Stromal cell of bone marrow (primary cell): ENCODE measurements at regions not wholly inside any gene's neighbourhood (a gene's known extent, or its start where the extent isn't known, plus 50 kb on each side); places are given as distances from the start of the nearest gene placed in this dataset.

ENCODE experiments used
- DNase-seq: peaks from one replicate; pipeline ENCODE4 v3.0.0-alpha.2; 2012; ENCODE audit warnings: low read depth

GRCh38 chr15:47326410-47327333 lies 390.6 kb upstream of the SEMA6D start:
- no peak for DNase-seq

- DNase-seq: peak; percentile 17
Observed at GRCh38 chr15:47331829-47332393, 385.4 kb upstream of the SEMA6D start.

GRCh38 chr15:47332481-47332880 lies 384.8 kb upstream of the SEMA6D start:
- no peak for DNase-seq

GRCh38 chr15:47333734-47334133 lies 383.6 kb upstream of the SEMA6D start:
- DNase-seq: no peak

GRCh38 chr15:47334805-47335535 lies 382.3 kb upstream of the SEMA6D start:
- no peak for DNase-seq

- DNase-seq: no peak
Observed at GRCh38 chr15:47337106-47337505, 380.2 kb upstream of the SEMA6D start.

GRCh38 chr15:47337836-47338235 lies 379.5 kb upstream of the SEMA6D start:
- no peak for DNase-seq

- no peak for DNase-seq
Observed at GRCh38 chr15:47338771-47339170, 378.5 kb upstream of the SEMA6D start.

GRCh38 chr15:47339800-47340570 lies 377.3 kb upstream of the SEMA6D start:
- DNase-seq: no peak

GRCh38 chr15:47340571-47340920 lies 376.8 kb upstream of the SEMA6D start:
- DNase-seq: no peak

GRCh38 chr15:47349179-47349578 lies 368.1 kb upstream of the SEMA6D start:
- no peak for DNase-seq

- no peak for DNase-seq
Observed at GRCh38 chr15:47351501-47351900, 365.8 kb upstream of the SEMA6D start.

GRCh38 chr15:47352217-47352616 lies 365.1 kb upstream of the SEMA6D start:
- no peak for DNase-seq

- DNase-seq: no peak
Observed at GRCh38 chr15:47355759-47356158, 361.5 kb upstream of the SEMA6D start.

- DNase-seq: no peak
Observed at GRCh38 chr15:47356297-47356696, 361.0 kb upstream of the SEMA6D start.

GRCh38 chr15:47358876-47359275 lies 358.4 kb upstream of the SEMA6D start:
- no peak for DNase-seq

GRCh38 chr15:47360305-47360704 lies 357.0 kb upstream of the SEMA6D start:
- no peak for DNase-seq

- no peak for DNase-seq
Observed at GRCh38 chr15:47362118-47362905, 355.0 kb upstream of the SEMA6D start.

- no peak for DNase-seq
Observed at GRCh38 chr15:47363653-47364052, 353.7 kb upstream of the SEMA6D start.

- DNase-seq: no peak
Observed at GRCh38 chr15:47364230-47365141, 352.8 kb upstream of the SEMA6D start.
